Peyer's patch (tissue), 4 donors: ENCODE measurements at regions not wholly inside any gene's neighbourhood (a gene's known extent, or its start where the extent isn't known, plus 50 kb on each side); places are given as distances from the start of the nearest gene placed in this dataset.

Experiments used
- CTCF ChIP-seq, 6 experiments: fragments of 450-650 bp in 4 of 6; fragments of 200-600 bp in 2 of 6; sonication (generic) in 1 of 6; IDR thresholded peaks; one replicate each; pipeline ENCODE4 v1.5.1; 2017 to 2019; ENCODE audit warnings: antibody characterized with exemption in 6 of 6, mild to moderate bottlenecking in 3 of 6, moderate library complexity in 1 of 6
- POLR2A ChIP-seq, 2 donors: fragments of 450-650 bp; IDR thresholded peaks; one replicate each; pipeline ENCODE4 v1.5.1; 2017; ENCODE audit warnings: antibody characterized with exemption in 2 of 2, mild to moderate bottlenecking in 2 of 2, moderate library complexity in 2 of 2

GRCh38 chr15:26394801-26395200 is 378.1 kb downstream of the GABRB3 start:
- TF ChIP-seq CTCF (IDR thresholded peaks at IDR 0.05), result no peak
- no peak for TF ChIP-seq POLR2A (IDR thresholded peaks at IDR 0.05)
